Stimulated activated CD4-positive, alpha-beta T cell treated with anti-CD3 and anti-CD28 coated beads, Interleukin-1b, Interleukin-23, amount 100 ng/mL, for 48 hours (primary cell): ENCODE measurements at regions not wholly inside any gene's neighbourhood (a gene's known extent, or its start where the extent isn't known, plus 50 kb on each side); places are given as distances from the start of the nearest gene placed in this dataset.

Experiments
- DNase-seq: peaks from one replicate; pipeline ENCODE4 v3.0.0-alpha.2; 2020

GRCh38 chr18:25805323-25805722 is 285.1 kb downstream of the SS18 start:
- DNase-seq: no peak

GRCh38 chr18:25799231-25799630 is 291.2 kb downstream of the SS18 start:
- no peak for DNase-seq

DNA sequence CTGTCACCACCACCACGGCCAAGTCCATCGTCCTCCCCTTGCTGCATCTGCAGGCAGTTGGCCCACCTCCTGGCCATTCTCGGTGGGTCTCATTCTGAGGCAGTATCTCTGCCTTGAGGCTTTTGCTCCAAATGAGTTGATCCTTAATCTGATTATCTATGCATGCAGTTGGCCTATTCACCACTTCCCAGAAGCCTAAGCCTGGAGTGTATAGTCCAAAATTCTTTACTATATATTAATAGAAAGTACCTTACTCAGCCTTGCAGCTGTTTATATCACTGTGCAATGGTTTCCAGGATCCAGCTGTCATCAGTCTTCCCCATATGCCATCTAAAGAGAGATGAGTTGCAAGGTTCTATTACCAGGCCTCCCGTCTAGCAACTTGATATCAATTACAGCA is 292.4 kb downstream of the SS18 start:
- no peak for DNase-seq

DNA sequence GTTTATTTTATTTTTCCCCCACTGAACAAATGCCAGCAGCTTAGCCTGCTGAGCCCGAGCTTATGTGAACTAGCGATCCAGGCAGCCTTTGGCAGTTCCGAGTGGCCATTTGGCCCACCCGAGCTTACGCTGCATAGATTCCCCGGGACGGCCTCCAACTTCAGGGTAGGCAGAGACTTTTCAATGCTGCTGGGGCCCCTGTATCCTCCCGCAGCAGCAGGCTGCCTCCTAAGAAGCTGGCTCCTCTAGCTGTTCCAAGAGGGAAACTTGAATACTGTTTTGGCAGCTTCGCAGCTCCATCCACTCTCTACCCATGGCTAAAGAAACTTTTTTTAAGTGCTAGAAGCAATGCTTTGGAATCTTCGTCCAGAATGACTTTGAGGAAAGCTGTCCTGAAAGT is 295.2 kb downstream of the SS18 start:
- no peak for DNase-seq

- DNase-seq: no peak
Observed at GRCh38 chr18:25787276-25787675, 303.1 kb downstream of the SS18 start.

DNA sequence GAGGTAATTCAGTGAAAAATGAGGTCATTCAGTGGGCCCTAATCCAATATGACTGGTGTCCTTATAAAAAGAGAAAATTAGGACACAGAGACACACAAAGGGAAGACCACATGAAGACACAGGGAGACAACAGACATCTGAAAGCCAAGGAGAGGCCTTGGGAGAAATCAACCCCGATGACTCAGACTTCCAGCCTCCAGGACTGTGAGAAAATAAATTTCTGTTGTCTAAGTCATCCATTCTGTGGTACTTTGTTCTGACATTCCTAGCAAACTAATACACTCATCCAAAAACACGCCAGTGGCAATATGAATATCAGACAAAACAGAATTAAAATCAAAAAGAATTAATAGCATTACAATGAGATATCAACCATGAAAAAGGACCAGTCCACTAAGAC is 303.7 kb downstream of the SS18 start:
- DNase-seq: no peak

DNA sequence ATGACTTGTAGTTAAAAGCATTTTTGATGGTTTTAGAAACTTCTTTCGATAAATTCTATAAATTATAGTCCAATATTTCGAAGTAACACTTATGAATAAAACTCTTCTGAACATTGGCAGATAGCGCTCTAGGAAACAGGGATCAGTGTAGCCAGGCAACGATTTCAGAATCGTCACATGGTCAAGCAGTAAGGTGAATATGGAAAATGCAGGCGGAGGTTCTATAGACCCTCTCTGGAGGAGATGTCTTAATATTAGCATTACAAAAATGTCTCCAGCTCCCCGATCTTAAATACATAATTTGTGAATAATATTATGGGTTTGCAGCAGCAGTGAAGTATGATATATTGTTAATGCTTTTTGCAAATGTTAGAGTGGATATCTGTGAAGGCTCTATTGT is 310.3 kb downstream of the SS18 start:
- no peak for DNase-seq

GRCh38 chr18:25771796-25772195 is 318.6 kb downstream of the SS18 start:
- DNase-seq: no peak

DNA sequence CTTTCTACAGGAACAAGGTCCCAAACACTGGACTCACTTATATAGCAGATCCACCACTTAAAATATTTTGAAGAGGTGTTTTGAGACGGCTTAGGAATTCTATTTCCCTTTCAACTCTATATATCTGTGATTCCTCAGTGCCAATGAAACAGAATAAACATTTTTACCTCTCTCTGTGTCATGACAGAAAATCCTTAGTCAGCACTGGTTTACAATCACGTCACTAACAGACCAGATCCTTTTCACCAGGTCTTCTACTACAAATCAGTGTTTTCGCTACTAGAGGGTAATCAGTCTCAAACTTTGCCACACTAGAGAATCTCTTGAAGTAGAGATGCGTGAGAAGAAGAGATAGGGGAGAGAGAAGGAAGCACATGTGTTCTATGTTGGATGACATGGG is 325.6 kb downstream of the SS18 start:
- no peak for DNase-seq

- no peak for DNase-seq
Observed at GRCh38 chr18:25759111-25759510, 331.3 kb downstream of the SS18 start.

GRCh38 chr18:25743646-25744151 is 346.7 kb downstream of the SS18 start:
- no peak for DNase-seq

DNA sequence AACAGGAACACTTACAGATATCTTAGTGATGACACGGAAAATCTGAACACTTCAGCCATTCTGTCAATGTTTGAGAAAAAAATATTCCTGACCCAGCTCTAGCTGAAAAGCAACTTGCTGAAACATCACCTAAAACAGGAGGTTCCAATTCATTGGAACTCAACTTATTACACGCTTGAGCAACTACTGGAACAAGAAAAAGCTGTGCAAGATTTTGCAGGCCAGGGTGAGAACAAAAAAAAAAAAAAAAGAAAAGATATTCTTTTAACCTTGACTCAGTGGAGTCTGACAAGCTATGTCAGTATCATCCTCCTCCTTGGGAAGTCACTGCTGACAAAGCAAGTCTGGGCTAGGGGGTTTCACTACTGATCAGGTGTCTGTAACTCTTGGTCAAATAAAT is 351.0 kb downstream of the SS18 start:
- DNase-seq: no peak

DNA sequence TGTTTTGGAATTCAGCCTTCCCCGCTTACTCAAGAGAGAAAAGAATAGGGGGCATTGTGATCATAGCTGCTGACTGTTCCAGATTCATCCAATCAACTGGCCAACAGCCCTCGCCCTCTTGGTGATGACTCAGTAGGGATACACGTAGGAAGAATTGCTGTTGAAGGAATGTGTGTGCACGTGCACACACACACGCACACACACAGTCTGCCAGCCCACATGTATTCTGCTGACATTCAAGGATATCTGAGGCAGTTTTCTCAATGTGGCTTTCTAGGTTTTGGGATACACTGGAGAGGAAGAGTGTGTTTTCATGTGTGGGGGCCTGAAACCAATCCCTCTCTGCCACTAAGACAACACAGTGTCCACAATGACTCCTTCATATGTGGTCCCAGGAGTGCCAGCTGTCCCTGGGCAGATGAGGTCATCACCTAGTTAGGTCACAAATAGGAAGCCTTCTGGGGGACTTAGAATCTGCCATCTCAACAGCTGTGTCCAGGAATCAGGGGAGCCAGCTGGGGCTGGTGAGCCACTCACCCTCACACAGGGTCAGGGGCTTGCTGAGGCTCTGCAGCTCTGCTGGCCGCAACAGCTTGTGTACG is 352.6 kb downstream of the SS18 start:
- DNase-seq: no peak

GRCh38 chr18:25736516-25736915 is 353.9 kb downstream of the SS18 start:
- DNase-seq: no peak

DNA sequence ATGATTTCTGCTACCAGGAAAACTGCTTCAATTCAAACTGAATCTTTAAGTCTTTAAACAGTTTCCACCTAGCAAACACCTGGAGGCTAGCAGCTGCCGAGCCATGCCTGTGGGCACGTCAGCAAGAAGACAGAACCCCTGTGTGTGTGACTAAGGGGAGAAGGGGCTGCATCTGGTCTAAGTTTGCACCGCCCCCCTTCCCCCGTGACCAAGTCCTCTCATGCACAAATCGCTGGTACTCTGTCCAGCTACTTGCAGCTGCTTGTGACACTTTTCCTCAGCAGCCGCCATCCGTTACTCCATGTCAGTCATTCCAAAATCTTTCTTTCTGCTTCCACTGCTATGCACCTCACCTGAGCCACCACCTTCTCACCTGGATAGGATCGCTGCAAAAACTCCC is 355.0 kb downstream of the SS18 start:
- DNase-seq: no peak

- DNase-seq: no peak
Observed at GRCh38 chr18:25734336-25734735, 356.1 kb downstream of the SS18 start.

- no peak for DNase-seq
Observed at GRCh38 chr18:25732862-25733261, 357.6 kb downstream of the SS18 start.

DNA sequence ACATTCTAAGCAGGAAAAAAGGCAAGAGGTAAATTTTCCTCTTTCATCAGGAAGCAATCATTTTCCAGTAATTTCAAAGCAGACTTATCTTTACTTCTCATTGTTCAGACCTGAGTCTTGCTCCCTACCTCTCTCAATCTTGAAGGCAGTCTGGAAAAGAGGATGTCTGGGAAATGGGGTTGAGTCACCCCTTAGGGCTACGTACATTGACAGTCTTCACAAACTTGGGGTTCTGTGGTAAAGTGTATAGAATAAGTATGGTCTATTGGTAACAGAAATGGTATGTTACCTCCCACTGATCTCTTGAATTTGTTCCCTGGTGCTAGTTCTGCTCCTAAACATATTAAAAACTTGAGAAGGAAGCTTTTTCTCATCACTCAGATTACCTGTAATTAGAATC is 361.3 kb downstream of the SS18 start:
- DNase-seq: no peak

GRCh38 chr18:25727281-25727985 is 363.0 kb downstream of the SS18 start:
- DNase-seq: no peak

- DNase-seq: no peak
Observed at GRCh38 chr18:25726298-25726697, 364.1 kb downstream of the SS18 start.

DNA sequence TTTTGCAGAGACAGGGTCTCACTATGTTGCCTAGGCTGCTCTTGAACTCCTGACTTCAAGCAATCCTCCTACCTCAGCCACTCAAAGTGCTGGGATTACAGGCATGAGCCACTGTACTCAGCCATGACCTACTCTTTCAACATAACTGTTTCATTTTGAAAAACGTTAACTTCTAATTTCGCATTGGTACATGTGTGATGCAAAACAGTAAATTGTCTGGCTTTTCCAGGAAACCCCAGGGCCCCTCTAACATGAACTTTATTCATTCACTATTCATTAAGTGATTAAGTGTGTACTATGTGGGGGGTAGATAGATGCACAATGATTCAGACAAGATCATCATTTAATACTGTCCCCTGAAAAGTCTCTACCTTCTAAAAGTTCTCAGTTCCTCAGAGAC is 364.9 kb downstream of the SS18 start:
- no peak for DNase-seq

DNA sequence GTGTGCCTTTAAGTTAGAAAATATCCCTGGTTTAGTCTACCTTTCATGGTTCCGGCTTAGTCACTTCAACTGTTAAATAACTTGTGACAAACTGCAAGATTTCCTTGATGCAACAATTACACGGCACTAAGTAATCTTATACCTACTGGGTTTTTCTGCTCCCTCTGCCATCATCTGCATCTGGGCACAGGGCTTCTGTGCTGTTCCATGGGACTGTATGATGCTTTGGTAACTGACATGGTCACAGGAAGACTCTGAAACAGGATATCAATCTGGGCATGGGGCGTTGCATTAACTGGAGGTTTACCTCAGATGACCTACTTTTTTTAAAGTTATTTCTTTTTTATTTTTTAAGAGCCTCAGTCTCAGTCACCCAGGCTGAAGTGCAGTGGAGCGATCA is 365.4 kb downstream of the SS18 start:
- DNase-seq: no peak

- DNase-seq: no peak
Observed at GRCh38 chr18:25724121-25724520, 366.3 kb downstream of the SS18 start.

- DNase-seq: no peak
Observed at GRCh38 chr18:25713103-25713502, 361.1 kb upstream of the ZNF521 start.

GRCh38 chr18:25710981-25711380 is 359.0 kb upstream of the ZNF521 start:
- DNase-seq: no peak
